ENCODE measurements at regions not wholly inside any gene's neighbourhood (a gene's known extent, or its start where the extent isn't known, plus 50 kb on each side); places are given as distances from the start of the nearest gene placed in this dataset.

GRCh38 chr13:74062933-74063332 lies 71.3 kb downstream of the KLF12 start:
- no peak for DNase-seq (ENCODE audit: extremely low read depth, low read depth)
- TF ChIP-seq CTCF (IDR thresholded peaks at IDR 0.05; ENCODE audit: low read depth, low read length, missing control alignments) = no peak
- no peak overlapping the region for H3K4me3 ChIP-seq (replicated peaks; ENCODE audit: low read depth, low read length)

GRCh38 chr13:74061926-74062595 lies 72.1 kb downstream of the KLF12 start:
- DNase-seq (ENCODE audit: extremely low read depth, low read depth) = no peak
- no peak overlapping the region for H3K4me3 ChIP-seq (replicated peaks; ENCODE audit: low read depth, low read length)
- no peak for TF ChIP-seq CTCF (IDR thresholded peaks at IDR 0.05; ENCODE audit: low read depth, low read length, missing control alignments)

GRCh38 chr13:74056801-74057542 lies 77.2 kb downstream of the KLF12 start:
- no peak for TF ChIP-seq CTCF (IDR thresholded peaks at IDR 0.05; ENCODE audit: low read depth, low read length, missing control alignments)
- DNase-seq (ENCODE audit: extremely low read depth, low read depth) = no peak
- H3K4me3 ChIP-seq (replicated peaks; ENCODE audit: low read depth, low read length) = no peak overlapping the region

GRCh38 chr13:74052402-74052928 lies 81.7 kb downstream of the KLF12 start:
- TF ChIP-seq CTCF (IDR thresholded peaks at IDR 0.05; ENCODE audit: low read depth, low read length, missing control alignments) = no peak
- DNase-seq (ENCODE audit: extremely low read depth, low read depth) = no peak
- no peak overlapping the region for H3K4me3 ChIP-seq (replicated peaks; ENCODE audit: low read depth, low read length)

GRCh38 chr13:74048756-74049155 lies 85.4 kb downstream of the KLF12 start:
- no peak for TF ChIP-seq CTCF (IDR thresholded peaks at IDR 0.05; ENCODE audit: low read depth, low read length, missing control alignments)
- DNase-seq (ENCODE audit: extremely low read depth, low read depth) = no peak
- no peak overlapping the region for H3K4me3 ChIP-seq (replicated peaks; ENCODE audit: low read depth, low read length)

- TF ChIP-seq CTCF (IDR thresholded peaks at IDR 0.05; ENCODE audit: low read depth, low read length, missing control alignments) = no peak
- no peak overlapping the region for H3K4me3 ChIP-seq (replicated peaks; ENCODE audit: low read depth, low read length)
- DNase-seq (ENCODE audit: extremely low read depth, low read depth) = no peak
Observed at GRCh38 chr13:74047931-74048600, 86.1 kb downstream of the KLF12 start.

All from HFF-Myc (cell line).